ENCODE measurements at regions not wholly inside any gene's neighbourhood (a gene's known extent, or its start where the extent isn't known, plus 50 kb on each side); places are given as distances from the start of the nearest gene placed in this dataset.
"Not testable (repeated sequence)": the region's sequence is repeated elsewhere in the genome, so short reads cannot be mapped to it uniquely, and the experiment has no call there.

GRCh38 chr1:157269656-157270375, 131.6 kb upstream of the ETV3 start:
- DNase-seq, result no peak

GRCh38 chr1:157262891-157263290, 124.7 kb upstream of the ETV3 start:
- DNase-seq, result no peak

- DNase-seq, result no peak
Measured at GRCh38 chr1:157262422-157262821, 124.2 kb upstream of the ETV3 start.

- not testable (repeated sequence) for DNase-seq
Measured at GRCh38 chr1:157255891-157256290, 117.7 kb upstream of the ETV3 start.

- not testable (repeated sequence) for DNase-seq
Measured at GRCh38 chr1:157254183-157254582, 116.0 kb upstream of the ETV3 start.

GRCh38 chr1:157252473-157252872, 114.3 kb upstream of the ETV3 start:
- no peak for DNase-seq

- DNase-seq, result no peak
Measured at GRCh38 chr1:157249739-157250138, 111.5 kb upstream of the ETV3 start.

GRCh38 chr1:157249326-157249725, 111.1 kb upstream of the ETV3 start:
- DNase-seq, result no peak

GRCh38 chr1:157247764-157248049, 109.5 kb upstream of the ETV3 start:
- not testable (repeated sequence) for DNase-seq

GRCh38 chr1:157247005-157247763, 109.0 kb upstream of the ETV3 start:
- no peak for DNase-seq

- no peak for DNase-seq
Measured at GRCh38 chr1:157245823-157246222, 107.6 kb upstream of the ETV3 start.

- DNase-seq, result no peak
Measured at GRCh38 chr1:157241185-157241538, 103.0 kb upstream of the ETV3 start.

- DNase-seq, result no peak
Measured at GRCh38 chr1:157240495-157241184, 102.4 kb upstream of the ETV3 start.

GRCh38 chr1:157239936-157240335, 101.7 kb upstream of the ETV3 start:
- DNase-seq, result no peak

GRCh38 chr1:157238585-157238984, 100.4 kb upstream of the ETV3 start:
- DNase-seq, result no peak

GRCh38 chr1:157237981-157238380, 99.8 kb upstream of the ETV3 start:
- no peak for DNase-seq

- no peak for DNase-seq
Measured at GRCh38 chr1:157237522-157237921, 99.3 kb upstream of the ETV3 start.

- no peak for DNase-seq
Measured at GRCh38 chr1:157236072-157236471, 97.9 kb upstream of the ETV3 start.

- no peak for DNase-seq
Measured at GRCh38 chr1:157235307-157235706, 97.1 kb upstream of the ETV3 start.

GRCh38 chr1:157234705-157235273, 96.6 kb upstream of the ETV3 start:
- no peak for DNase-seq

- DNase-seq, result no peak
Measured at GRCh38 chr1:157233131-157233530, 94.9 kb upstream of the ETV3 start.

- DNase-seq, result no peak
Measured at GRCh38 chr1:157231846-157232525, 93.8 kb upstream of the ETV3 start.
